LHCN-M2 (cell line): ENCODE measurements at regions not wholly inside any gene's neighbourhood (a gene's known extent, or its start where the extent isn't known, plus 50 kb on each side); places are given as distances from the start of the nearest gene placed in this dataset.
A peak's percentile ranks its signal among the peaks of the same experiment; 100 is the strongest.
"Not testable (repeated sequence)": the region's sequence is repeated elsewhere in the genome, so short reads cannot be mapped to it uniquely, and the experiment has no call there.

Experiments
- DNase-seq: peaks from one replicate; pipeline ENCODE4 v3.0.0-alpha.2; 2012; ENCODE audit warnings: low read depth

DNA sequence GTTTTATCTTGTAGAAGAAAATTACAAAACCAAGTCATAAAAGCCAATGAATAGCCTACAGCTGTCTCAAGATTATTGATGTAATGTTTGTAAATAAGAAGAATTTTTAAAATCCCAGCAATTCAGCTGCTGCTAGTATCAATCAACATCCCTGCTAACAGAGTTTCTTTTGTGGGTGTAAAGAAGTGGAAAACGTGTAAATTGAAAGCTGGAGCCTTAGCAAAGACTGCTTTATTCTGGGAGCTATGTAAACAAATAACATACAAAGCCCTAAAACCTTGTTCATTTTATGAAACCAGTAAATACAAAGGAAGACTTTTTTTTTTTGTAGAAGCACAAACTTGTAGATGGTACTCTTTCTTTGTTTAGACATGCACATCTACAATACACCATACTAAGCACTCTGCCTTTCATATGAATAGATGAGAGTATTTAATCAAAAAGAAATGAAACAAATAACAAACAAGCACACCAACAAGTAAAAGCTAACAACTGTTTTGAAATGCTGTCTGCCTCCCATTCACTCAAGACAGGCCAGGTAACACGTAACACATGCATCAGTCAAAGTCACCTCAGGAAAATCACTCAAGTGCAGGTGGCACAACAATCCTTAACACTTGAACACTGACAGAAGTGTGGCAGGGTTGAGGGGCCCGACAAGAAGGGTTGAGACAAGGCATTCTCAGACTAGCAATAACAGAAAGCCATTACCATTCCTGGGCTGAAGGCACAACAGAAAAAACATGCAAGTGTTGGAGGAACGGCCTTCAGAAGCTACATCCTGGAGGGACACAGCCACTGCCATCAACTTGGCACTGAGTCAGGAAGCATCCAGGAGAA lies 1364.0 kb upstream of the SEL1L start:
- no peak for DNase-seq

DNA sequence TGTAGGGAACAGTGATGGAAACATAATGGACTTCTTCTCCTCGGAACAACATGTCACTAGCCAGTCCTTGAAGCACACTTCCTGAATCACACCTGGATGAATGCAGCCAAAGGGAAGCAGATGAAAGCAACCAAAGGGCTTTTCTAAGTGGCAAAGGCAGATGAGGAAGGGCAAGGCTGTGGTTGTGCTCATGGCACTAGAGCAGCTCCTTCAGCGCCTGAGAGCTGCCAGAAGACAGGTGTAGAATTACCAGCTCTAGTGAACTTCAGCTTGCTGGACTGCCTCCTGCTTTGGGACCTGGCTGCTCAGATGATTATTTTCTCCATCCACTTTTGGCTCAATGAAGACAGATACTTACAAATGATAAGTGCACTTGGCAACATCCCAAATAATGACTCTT lies 1372.1 kb upstream of the SEL1L start:
- DNase-seq = no peak

DNA sequence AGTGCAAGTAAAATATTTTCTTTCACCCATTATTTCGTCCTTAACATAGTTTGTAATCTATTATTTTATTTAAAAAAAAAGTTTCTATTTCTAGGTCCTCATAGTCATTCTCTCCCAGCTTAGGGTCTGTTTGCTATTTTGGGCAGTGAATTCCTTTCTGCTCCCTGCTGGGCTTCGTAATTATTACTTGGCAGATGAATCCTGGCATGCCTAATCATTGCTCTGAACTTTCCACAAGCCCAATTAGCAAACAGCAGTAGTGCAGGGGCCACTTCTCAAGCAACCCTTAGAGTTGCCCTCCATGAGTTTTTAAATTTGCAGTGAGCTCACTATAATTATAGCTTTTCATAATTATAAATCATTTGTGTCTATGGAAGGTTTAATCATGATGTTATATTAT lies 1378.3 kb upstream of the SEL1L start:
- DNase-seq = no peak

DNA sequence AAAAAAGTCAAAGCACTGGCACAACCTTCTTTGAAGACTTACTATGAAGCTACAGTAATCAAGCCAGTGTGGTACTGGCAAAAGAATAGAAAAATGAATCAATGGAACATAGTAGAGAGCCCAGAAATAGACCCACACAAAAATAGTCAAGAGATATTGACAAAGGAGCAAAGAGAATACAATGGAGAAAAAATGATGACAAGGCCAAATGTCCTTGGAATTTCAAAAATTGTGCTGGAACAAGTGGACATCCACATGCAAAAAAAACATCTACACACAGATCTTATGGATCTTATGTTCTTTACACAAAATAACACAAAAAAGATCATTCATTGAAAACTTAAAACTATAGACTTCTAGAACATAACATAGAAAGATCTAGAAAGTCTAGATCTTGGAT lies 1379.7 kb upstream of the SEL1L start:
- DNase-seq = no peak

DNA sequence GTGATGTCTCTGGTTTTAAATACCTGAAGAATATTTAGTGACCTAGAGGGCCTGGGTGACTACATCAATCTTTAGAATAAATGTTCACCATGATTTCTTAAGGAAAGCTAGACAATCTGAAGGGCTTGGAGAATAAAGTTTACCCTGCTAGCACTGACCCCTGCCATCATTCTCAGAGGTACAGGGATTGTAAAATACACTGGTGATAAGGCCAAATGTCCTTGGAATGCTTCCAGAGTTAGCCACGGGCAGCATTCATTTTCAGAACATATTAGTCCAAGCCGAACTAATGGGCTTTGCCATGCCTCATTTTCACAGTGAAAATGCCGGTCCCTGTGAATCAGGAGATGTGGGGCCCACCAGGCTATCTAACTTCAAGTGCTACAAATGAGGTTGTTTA lies 1381.7 kb upstream of the SEL1L start:
- DNase-seq = no peak

DNA sequence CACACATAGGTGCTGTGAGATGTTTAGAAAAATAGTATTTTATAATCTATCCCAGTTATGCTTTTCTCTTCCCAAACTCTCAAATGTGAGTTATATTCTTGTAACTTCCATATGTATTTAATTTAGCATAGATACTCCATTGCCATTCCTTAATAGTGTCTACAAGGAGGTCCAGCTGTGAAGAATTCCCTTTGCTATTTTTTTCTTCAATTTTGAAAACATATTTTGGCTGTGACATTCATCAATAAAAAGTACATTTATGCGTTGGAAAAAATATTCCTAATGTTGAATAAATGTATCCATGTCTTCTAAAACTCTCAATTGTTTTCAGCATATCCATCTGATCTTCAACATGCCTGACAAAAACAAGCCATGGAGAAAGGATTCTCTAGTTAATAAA lies 1402.0 kb upstream of the SEL1L start:
- DNase-seq = no peak

DNA sequence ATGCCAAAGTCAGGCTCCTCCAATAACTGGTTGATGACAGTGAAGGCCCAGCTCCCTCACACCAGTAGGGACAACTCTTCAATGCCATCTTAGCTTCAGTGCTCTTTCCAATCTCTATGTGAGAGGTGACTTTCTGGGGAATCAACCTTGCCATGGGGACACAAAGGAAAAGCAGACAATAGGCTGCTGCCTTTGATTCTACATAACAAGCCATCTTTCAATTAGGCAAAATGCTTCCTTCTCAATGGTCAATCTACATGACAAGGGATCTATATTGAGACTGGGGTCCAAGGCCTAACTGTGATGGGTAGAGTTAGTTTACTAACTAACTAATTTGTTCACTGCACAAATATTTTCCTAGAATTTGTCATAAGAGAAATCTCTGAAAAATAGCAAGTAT lies 1417.5 kb upstream of the SEL1L start:
- DNase-seq = no peak

DNA sequence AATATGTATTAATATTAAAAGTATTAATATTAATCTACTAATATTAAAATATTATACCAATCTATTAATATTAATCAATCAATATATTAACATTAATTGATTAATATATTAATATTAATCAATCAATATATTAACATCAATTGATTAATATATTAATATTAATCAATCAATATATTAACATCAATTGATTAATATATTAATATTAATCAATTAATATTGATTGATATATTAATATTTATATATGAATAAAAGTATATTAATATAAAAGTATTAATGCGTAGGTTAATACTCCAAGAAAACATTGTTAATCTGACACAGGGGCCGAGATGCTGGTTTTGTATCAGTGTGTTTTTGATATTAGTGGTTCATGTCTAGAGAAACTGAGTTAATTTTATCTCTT lies 1430.1 kb upstream of the SEL1L start:
- DNase-seq = no peak

DNA sequence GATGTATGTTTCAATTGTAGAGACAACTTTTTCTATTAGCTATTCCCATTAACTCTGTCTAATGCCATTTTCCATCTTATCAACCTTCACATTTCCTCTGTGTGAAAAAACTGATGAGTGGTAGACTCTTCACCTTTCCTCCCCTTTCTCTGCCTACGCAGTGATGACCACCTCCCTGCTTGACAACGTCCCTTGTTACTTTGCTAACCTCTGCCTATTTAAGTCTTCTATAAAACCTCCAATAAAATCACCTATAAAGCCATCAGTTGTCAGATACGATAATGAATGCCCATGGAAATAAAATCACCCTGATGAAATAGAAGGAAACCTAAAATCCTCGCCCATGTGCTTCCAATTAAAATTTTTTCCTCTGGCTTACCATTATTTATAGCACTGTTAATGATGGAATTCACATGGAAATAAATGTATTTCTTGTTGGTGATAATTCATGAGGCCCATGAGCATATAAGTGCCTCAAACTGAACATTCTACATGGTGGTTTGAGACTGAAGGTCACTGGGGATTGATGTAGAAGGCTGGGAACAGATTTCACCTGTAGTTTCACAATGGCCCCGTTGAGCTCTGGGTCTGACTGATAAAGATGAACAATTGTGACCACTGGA lies 1454.0 kb upstream of the SEL1L start:
- DNase-seq = no peak

DNA sequence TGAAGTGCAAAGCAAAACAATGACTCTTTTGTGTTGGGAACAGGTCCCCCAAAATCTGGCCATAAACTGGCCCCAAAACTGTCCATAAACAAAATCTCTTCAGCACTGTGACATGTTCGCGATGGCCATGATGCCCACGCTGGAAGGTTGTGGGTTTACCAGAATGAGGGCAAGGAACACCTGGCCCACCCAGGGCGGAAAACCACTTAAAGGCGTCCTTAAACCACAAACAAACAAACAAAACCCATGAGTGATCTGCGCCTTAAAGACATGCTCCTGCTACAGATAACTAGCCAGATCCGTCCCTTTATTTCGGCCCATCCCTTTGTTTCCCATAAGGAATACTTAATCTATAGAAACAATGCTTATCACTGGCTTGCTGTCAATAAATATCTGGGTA lies 1460.9 kb upstream of the SEL1L start:
- DNase-seq = not testable (repeated sequence)

DNA sequence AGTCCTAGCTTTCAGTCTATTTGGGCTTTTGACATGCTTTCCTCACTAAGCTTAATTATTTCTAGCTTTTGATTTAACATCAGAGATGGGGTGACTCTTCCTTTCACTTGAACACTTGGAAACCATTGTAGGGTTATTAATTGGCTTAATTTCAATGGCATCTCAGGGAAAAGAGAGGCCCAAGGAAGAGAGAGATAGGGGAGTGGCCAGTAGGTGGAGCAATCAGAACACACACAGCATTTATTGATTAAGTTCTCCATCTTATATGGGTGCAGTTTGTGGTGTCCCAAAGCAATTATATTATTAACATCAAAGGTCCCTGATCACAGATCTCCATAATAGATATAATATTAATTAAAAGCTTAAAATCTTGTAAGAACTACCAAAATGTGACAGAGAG lies 1466.1 kb upstream of the SEL1L start:
- peak; percentile 0 for DNase-seq

DNA sequence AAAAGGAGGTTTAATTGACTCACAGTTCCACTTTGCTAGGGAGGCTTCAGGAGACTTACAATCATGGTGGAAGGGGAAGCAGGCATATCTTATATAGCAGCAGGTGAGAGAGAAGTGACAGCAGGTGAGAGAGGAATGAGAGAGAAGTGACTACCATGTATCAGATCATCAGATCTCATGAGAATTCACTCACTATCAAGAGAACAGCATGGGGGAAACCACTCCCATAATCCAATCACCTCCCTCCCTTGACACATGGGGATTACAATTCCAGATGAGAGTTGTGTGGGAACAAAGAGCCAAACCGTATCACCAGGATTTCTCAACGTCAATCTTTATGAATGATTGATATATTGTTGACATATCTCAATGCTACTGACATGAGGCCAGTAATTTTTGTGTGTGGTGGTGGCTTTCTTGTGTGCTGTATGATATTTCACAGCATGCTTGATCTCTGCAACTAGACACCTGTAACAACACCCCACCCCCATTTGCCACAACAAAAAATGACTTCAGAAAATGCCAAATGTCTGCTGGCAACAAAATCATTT lies 1470.9 kb upstream of the SEL1L start:
- DNase-seq = no peak

DNA sequence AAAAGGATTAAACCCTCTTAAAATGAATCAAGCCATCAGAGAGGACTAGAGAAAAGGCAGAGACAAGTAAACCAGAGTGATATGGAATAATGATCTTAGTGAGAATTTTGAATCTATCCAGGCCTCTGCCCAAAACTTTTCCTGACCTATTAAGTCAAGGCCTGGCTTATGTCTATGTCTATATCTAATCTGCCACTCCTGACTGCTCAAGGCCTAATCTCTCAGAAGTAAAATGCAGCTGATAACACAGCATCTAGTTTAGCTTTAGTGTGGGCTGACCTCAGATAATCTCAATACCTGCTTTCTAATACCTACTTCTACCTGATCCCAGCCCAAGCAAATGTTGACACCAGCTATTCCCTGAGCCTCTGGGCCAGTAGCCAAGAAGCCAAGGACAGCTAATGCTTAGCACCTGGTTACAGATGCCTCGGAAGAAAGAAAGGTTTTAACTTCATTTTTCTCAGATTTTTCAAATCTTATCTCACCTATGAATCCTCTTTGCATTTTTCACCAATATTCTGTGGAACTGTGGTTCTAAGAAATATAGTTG lies 1472.5 kb upstream of the SEL1L start:
- DNase-seq = no peak

DNA sequence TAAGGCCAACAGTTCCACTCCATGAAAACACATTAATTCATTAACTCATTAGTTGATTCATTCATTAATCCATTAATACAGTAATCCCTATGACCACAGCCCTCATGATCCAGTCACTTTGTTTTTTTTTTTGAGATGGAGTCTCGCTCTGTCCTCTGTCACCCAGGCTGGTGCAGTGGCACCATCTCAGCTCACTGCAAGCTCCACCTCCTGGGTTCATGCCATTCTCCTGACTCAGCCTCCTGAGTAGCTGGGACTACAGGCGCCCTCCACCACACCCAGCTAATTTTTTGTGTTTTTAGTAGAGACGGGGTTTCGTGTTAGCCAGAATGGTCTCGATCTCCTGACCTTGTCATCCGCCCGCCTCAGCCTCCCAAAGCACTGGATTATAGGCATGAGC lies 1473.4 kb upstream of the SEL1L start:
- not testable (repeated sequence) for DNase-seq

DNA sequence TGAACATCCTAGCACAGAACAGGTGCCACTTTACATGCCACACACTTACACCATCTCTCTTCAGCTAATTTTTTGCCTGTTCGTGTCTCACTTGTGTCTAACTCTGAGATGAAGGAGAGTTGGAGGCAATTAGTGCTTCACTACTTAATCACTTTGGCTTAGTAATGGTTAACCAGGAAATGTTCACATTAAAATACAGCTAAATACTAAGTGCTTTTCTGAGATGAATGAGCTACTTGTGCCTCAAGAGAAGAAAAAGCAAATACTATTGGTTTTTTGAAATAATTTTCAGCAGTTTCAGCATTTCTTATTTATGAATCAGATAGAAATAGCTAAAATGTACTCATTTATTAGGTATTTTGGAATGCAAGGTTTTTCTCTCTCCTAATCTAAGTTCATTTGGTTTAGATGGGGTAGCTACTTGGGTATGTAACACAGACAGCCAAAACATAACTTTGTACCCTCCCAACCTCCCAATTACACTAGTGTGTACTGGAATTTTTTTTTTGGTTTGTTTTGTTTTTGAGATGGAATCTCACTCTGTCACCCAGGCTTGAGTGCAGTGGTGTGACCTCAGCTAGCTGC lies 1474.1 kb upstream of the SEL1L start:
- no peak for DNase-seq

DNA sequence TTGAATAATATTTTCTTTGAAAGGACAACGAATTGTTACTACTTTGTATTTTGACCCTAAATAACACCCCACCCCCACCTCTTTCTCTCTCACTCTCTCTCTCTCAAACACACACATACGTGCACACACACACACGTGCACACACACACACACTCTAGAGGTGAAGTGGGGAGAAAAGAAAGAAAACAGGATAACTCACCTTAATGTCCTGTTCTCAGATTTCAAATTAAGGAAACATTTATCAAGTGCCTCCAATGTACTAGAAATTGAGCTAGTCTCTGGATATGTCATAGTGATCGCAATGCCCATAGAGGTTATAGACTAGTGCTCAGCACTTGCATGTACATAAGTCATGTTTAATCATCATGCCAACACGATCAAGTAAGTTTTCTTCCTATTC lies 1483.6 kb upstream of the SEL1L start:
- DNase-seq = no peak

DNA sequence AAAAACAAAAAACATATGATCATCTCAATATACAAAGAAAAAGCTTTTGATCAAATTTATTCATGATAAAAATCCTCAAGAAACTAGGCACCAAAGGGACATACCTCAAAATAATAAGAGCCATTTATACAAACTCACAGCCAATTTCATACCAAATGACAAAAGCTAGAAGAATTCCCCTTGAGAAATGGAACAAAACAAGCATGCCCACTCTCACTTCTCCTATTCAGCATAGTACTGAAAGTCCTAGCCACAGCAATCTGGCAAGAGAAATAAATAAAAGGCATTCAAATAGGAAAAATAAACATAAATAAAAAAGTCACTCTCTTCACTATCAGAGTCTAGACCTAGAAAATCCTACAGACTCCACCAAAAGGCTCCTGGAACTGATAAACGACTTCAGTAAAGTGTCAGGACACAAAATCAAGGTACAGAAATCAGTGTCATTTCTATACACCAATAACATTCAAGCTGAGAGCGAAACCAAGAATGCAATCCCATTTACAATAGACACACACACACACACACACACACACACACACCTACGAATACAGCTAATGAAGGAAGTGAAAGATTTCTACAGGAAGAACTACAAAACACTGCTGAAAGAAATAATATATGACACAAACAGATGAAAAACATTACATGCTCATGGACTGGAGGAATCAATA lies 1486.2 kb upstream of the SEL1L start:
- DNase-seq = no peak

DNA sequence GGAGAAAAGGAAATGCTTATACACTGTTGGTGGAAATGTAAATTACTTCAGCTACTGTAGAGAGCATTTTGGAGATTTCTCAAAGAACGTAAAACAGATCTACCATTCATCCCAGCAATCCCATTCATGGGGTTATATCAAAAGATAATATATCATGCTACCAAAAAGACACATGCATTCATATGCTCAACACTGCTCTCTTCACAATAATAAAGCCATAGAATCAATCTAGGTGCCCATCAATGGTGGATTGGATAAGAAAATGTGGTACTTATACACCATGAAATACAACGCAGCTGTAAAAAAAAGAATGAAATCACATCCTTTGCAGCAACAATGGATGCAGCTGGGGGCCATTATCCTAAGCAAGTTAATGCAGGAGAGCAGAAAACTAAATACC lies 1487.7 kb upstream of the SEL1L start:
- DNase-seq = no peak

DNA sequence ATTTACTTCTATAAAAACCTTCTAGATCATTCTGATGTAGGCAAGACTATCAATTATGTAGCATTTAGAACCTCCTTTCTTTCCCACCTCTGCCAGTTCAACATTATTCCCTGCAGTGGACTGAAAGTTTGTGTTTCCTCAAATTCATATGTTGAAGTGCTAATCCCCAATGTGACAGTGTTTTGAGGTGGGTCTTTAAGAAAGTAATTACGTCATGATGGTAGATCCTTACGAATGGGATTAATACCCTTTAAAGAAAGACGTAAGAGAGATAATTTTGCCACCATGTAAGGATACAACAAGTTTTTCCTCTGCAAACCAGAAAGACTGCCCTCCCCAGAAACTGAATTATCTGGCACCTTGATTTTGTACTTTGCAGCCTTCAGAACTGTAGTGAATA lies 1489.7 kb upstream of the SEL1L start:
- no peak for DNase-seq

DNA sequence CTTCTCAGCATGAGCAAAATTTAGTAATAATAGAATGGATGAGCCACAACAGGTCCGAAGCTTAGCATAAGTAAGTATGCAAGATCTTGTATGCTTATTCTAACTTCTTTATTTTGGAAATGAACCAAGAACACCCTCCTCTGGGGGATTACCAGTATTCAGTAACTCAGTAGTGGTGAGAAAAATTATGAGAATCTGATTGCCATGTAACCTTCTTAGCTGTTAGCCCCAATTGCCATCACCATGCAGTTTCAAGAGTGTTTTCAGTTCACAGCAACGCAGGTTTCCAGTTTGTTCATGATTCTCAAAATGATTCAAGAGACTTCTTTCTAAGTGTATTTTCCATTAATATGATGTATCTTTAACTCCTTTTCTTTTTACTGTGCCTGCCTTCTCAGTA lies 1507.6 kb upstream of the SEL1L start:
- no peak for DNase-seq

DNA sequence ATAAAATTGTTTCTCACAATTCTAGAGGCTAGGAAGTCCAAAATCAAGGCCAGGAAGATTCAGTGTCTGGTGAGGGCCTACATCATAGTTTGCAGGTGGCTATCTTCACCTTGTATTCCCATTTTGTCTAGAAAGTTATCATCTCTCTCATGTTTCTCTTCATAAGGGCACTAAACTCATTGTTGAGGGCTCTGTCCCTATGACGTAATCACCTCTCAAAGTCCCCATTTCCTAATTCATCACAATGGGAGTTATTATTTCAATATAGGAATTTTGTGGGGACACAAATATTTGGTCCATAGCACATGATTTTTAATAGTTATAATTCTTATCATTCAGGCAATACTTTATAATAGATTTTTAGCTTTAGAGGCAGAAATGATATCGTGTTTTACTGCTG lies 1509.2 kb upstream of the SEL1L start:
- no peak for DNase-seq

DNA sequence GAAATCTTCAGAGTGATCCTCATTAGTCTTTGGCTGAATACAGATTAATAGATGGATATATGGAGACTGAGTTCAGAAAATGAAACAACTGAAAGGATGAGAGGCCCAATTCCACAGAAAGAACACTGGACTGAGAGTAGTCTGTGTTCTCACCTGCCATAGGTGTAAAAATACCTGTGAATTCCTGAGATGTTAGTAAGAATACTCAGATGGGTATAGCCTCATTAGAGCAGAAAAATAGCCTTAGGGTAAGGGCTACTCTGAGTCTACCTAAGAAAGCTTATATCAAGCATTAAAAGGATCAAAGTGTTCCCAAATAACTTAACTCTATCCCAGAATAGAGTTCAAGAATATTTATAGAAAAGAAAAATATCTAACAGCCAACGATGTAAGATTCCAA lies 1510.3 kb upstream of the SEL1L start:
- no peak for DNase-seq
